Esophagus muscularis mucosa (tissue), 4 donors: ENCODE measurements at regions not wholly inside any gene's neighbourhood (a gene's known extent, or its start where the extent isn't known, plus 50 kb on each side); places are given as distances from the start of the nearest gene placed in this dataset.

Experiments used
- CTCF ChIP-seq, 3 experiments: fragments of 200-600 bp in 2 of 3; fragments of 450-650 bp in 1 of 3; sonication (generic) in 2 of 3; IDR thresholded peaks; one replicate each; pipeline ENCODE4 v1.5.1; 2017 to 2019; ENCODE audit warnings: antibody characterized with exemption in 3 of 3, mild to moderate bottlenecking in 2 of 3, moderate library complexity in 1 of 3
- EP300 ChIP-seq: sonication (generic); formaldehyde crosslinking; IDR thresholded peaks from one replicate; pipeline ENCODE4 v1.6.1; 2017; ENCODE audit warnings: antibody characterized with exemption
- POLR2A ChIP-seq: fragments of 450-650 bp; IDR thresholded peaks from one replicate; pipeline ENCODE4 v1.6.1; 2017; ENCODE audit warnings: antibody characterized with exemption, moderate library complexity, mild to moderate bottlenecking, low read depth

- TF ChIP-seq EP300 (no peak), POLR2A (no peak), CTCF (IDR thresholded peaks at IDR 0.05) (no peak)
Measured at GRCh38 chr2:12035029-12035720, 288.7 kb downstream of the LPIN1 start.
